HG02759 (cell line): ENCODE measurements at regions not wholly inside any gene's neighbourhood (a gene's known extent, or its start where the extent isn't known, plus 50 kb on each side); places are given as distances from the start of the nearest gene placed in this dataset.
A peak's percentile ranks its signal among the peaks of the same experiment; 100 is the strongest.
"Not testable (repeated sequence)": the region's sequence is repeated elsewhere in the genome, so short reads cannot be mapped to it uniquely, and the experiment has no call there.

Source experiments
- ATAC-seq: cut with Tn5 transposase; IDR thresholded peaks from one replicate; pipeline ENCODE4 v1.9.1; 2021; ENCODE audit warnings: mild to moderate bottlenecking, moderate library complexity; ENCODE audit not compliant: unreplicated experiment

GRCh38 chr10:80855348-80855971 lies 317.8 kb downstream of the SH2D4B start:
- peak; percentile 79 for ATAC-seq

- no peak for ATAC-seq
These were observed 318.5 kb downstream of the SH2D4B start for GRCh38 chr10:80856186-80856585.

GRCh38 chr10:80859279-80859678 lies 321.6 kb downstream of the SH2D4B start:
- ATAC-seq, result not testable (repeated sequence)

- ATAC-seq, result no peak
These were observed 323.0 kb downstream of the SH2D4B start for GRCh38 chr10:80860719-80861118.

- ATAC-seq, result no peak
These were observed 324.2 kb downstream of the SH2D4B start for GRCh38 chr10:80861882-80862281.

GRCh38 chr10:80870282-80870681 lies 332.6 kb downstream of the SH2D4B start:
- peak; percentile 84 for ATAC-seq

GRCh38 chr10:80871083-80871482 lies 333.4 kb downstream of the SH2D4B start:
- peak; percentile 60 for ATAC-seq

GRCh38 chr10:80878330-80878729 lies 340.6 kb downstream of the SH2D4B start:
- no peak for ATAC-seq

GRCh38 chr10:80890146-80890545 lies 352.4 kb downstream of the SH2D4B start:
- no peak for ATAC-seq

GRCh38 chr10:80893256-80893655 lies 355.6 kb downstream of the SH2D4B start:
- ATAC-seq, result no peak

GRCh38 chr10:80894311-80894791 lies 356.6 kb downstream of the SH2D4B start:
- ATAC-seq, result no peak

- ATAC-seq, result no peak
These were observed 357.2 kb downstream of the SH2D4B start for GRCh38 chr10:80894797-80895467.

- no peak for ATAC-seq
These were observed 358.4 kb downstream of the SH2D4B start for GRCh38 chr10:80896076-80896475.

- ATAC-seq, result no peak
These were observed 359.3 kb downstream of the SH2D4B start for GRCh38 chr10:80896959-80897358.

GRCh38 chr10:80900661-80901060 lies 363.0 kb downstream of the SH2D4B start:
- peak; percentile 62 for ATAC-seq

GRCh38 chr10:80908611-80909010 lies 370.9 kb downstream of the SH2D4B start:
- no peak for ATAC-seq

- ATAC-seq, result no peak
These were observed 371.6 kb downstream of the SH2D4B start for GRCh38 chr10:80909254-80909653.

GRCh38 chr10:80917636-80918035 lies 379.9 kb downstream of the SH2D4B start:
- ATAC-seq, result no peak

GRCh38 chr10:80921032-80921431 lies 383.3 kb downstream of the SH2D4B start:
- ATAC-seq, result no peak

- ATAC-seq, result peak; percentile 71
These were observed 386.6 kb downstream of the SH2D4B start for GRCh38 chr10:80924063-80924952.

GRCh38 chr10:80927419-80928078 lies 389.8 kb downstream of the SH2D4B start:
- no peak for ATAC-seq
